K562 (cell line): ENCODE measurements at regions not wholly inside any gene's neighbourhood (a gene's known extent, or its start where the extent isn't known, plus 50 kb on each side); places are given as distances from the start of the nearest gene placed in this dataset.

ENCODE experiments used
- ATAC-seq: fragments of 200-7000 bp; cut with Tn5 transposase; 3 replicates; pipeline ENCODE4 v1.9.1; 2020; ENCODE audit warnings: moderate library complexity
- BruUV-seq: library from RNA; stranded (reverse); fragments of 400-500 nt; replicated peaks from 2 replicates; lab custom pipeline; 2021; lab: Mats Ljungman, UMichigan
- CTCF ChIA-PET: fragments of 300-600 bp; formaldehyde crosslinking; extraction: SDS; loops from one replicate; lab custom pipeline; 2021; ENCODE audit warnings: low intra/inter-chr PET ratio; lab: Yijun Ruan, JAX
- POLR2A ChIA-PET: fragments of 300-600, 350-650 bp; sonication (Branson Sonifier 250); formaldehyde crosslinking; extraction: SDS; loops from one replicate; lab custom pipeline; 2021; ENCODE audit warnings: antibody characterized with exemption, inconsistent platforms; lab: Yijun Ruan, JAX
- DNase-seq, 4 experiments: peaks; one replicate each; pipeline versions ENCODE4 v3.0.0 to v3.0.0-alpha.2; 2011 to 2018; ENCODE audit warnings: low spot score in 3 of 4, mixed read lengths in 3 of 4; ENCODE audit errors: extremely low read depth in 1 of 4
- FAIRE-seq: peaks from 2 replicates; lab custom pipeline; 2011; peaks lifted over from hg19 to GRCh38; lab: Jason Lieb, UNC
- H2AFZ ChIP-seq: 2 replicates; pipeline ENCODE4 v1.6.0; 2011; ENCODE audit warnings: low read depth, low read length, control low read depth, inconsistent platforms
- H3K27ac ChIP-seq: fragments of 200-600 bp; 3 replicates; pipeline ENCODE4 v1.8.0; 2011; ENCODE audit warnings: low read depth, mild to moderate bottlenecking, control low read depth, inconsistent platforms, low read length, moderate library complexity, mixed read lengths; ENCODE audit errors: extremely low read depth
- H3K27me3 ChIP-seq, 2 experiments: fragments of 300-600 bp in 1 of 2; 2 replicates in 1 of 2; 3 replicates in 1 of 2; pipeline versions ENCODE4 v1.6.0 to v1.8.0; 2011; ENCODE audit warnings: inconsistent platforms in 2 of 2, low read length in 2 of 2, mild to moderate bottlenecking in 1 of 2, mixed read lengths in 1 of 2, moderate library complexity in 1 of 2; ENCODE audit not compliant: control insufficient read depth in 2 of 2, insufficient read depth in 2 of 2
- H3K36me3 ChIP-seq: fragments of 300-600 bp; 3 replicates; pipeline ENCODE4 v1.8.0; 2011; ENCODE audit warnings: mild to moderate bottlenecking, low read length, inconsistent platforms; ENCODE audit not compliant: control insufficient read depth, insufficient read depth
- H3K4me1 ChIP-seq, 2 experiments: fragments of 200-600 bp in 1 of 2; replicated peaks in 1 of 2; 2 replicates in 1 of 2; 3 replicates in 1 of 2; pipeline versions ENCODE4 v1.5.1 to v1.8.0; 2011; ENCODE audit warnings: inconsistent platforms in 2 of 2, low read length in 2 of 2, mild to moderate bottlenecking in 1 of 2, mixed read lengths in 1 of 2, moderate library complexity in 1 of 2; ENCODE audit not compliant: control insufficient read depth in 2 of 2, insufficient read depth in 2 of 2
- H3K4me2 ChIP-seq: 2 replicates; pipeline ENCODE4 v1.6.1; 2011; ENCODE audit warnings: low read length, control low read depth, inconsistent platforms, mixed read lengths; ENCODE audit not compliant: insufficient read depth
- H3K4me3 ChIP-seq: fragments of 200-600 bp; sonication (generic), shearing (Covaris generic); 2 replicates; pipeline ENCODE4 v1.5.1; 2016; ENCODE audit warnings: control low read depth, inconsistent platforms
- H3K79me2 ChIP-seq: fragments of 200-600 bp; 3 replicates; pipeline ENCODE4 v1.8.0; 2011; ENCODE audit warnings: low read length, inconsistent platforms; ENCODE audit not compliant: control insufficient read depth, insufficient read depth
- H3K9ac ChIP-seq, 2 experiments: 2 replicates each; pipeline versions ENCODE4 v1.6.0 to v1.6.1; 2011; ENCODE audit warnings: low read depth in 2 of 2, low read length in 2 of 2, control low read depth in 1 of 2, inconsistent platforms in 1 of 2, mild to moderate bottlenecking in 1 of 2, mixed read lengths in 1 of 2; ENCODE audit not compliant: insufficient read depth in 1 of 2
- H3K9me1 ChIP-seq: one replicate; pipeline ENCODE4 v1.6.0; 2011; ENCODE audit warnings: inconsistent platforms, mild to moderate bottlenecking, low read length, moderate library complexity; ENCODE audit not compliant: control insufficient read depth, insufficient read depth
- H3K9me3 ChIP-seq: replicated peaks from 2 replicates; pipeline ENCODE4 v1.5.1; 2011; ENCODE audit warnings: low read depth, low read length, inconsistent platforms; ENCODE audit not compliant: control insufficient read depth, insufficient read depth
- H4K20me1 ChIP-seq: replicated peaks from 2 replicates; pipeline ENCODE4 v1.6.1; 2011; ENCODE audit warnings: low read length, inconsistent platforms, mixed read lengths; ENCODE audit not compliant: control insufficient read depth, insufficient read depth
- CREM ChIP-seq: IDR thresholded peaks from 2 replicates; pipeline ENCODE4 v1.6.1; 2014; ENCODE audit warnings: antibody characterized with exemption, low read depth
- SP2 ChIP-seq: IDR thresholded peaks from 2 replicates; pipeline ENCODE4 v1.6.1; 2011; ENCODE audit warnings: mild to moderate bottlenecking, low read depth, low read length, moderate library complexity; ENCODE audit not compliant: poor library complexity, severe bottlenecking; ENCODE audit errors: extremely low read depth
- ZFP36 ChIP-seq: fragments of 150-350 bp; IDR thresholded peaks from 2 replicates; pipeline ENCODE4 v1.6.1; 2018; ENCODE audit warnings: low read length, low read depth; ENCODE audit not compliant: partially characterized antibody
- ZNF830 ChIP-seq: fragments of 250-450 bp; sonication (Bioruptor Pico); IDR thresholded peaks from 2 replicates; pipeline ENCODE4 v1.5.0; 2021; ENCODE audit warnings: mild to moderate bottlenecking
- WGBS: fragments of 100-300 bp; shearing (Covaris generic); methylation state at CpG from one replicate; pipeline ENCODE4 v1.1.6; 2016; ENCODE audit warnings: low coverage, mixed read lengths; ENCODE audit not compliant: insufficient coverage; ENCODE audit errors: missing lambda C conversion rate; 5-methylcytosine and 5-hydroxymethylcytosine counted together
- in situ Hi-C: fragments of 300-500 bp; cut with MboI; formaldehyde crosslinking; loops from 4 replicates; pipeline ENCODE4 v1.15.0; 2018; ENCODE audit warnings: inconsistent platforms, mixed read lengths
- intact Hi-C: fragments of 100-400 bp; cut with micrococcal nuclease; formaldehyde crosslinking; loops from 2 replicates; pipeline ENCODE4 v1.14.2; 2022
- TF ChIP-seq, protein P1 (sequence below): fragments of 450-650 bp; formaldehyde crosslinking; IDR thresholded peaks from 2 replicates; pipeline ENCODE4 v1.4.0; 2022; ENCODE audit warnings: missing genetic modification characterization
- TF ChIP-seq, protein P2 (sequence below): sonication (generic); IDR thresholded peaks from 2 replicates; pipeline ENCODE4 v1.6.1; 2016

DNA sequence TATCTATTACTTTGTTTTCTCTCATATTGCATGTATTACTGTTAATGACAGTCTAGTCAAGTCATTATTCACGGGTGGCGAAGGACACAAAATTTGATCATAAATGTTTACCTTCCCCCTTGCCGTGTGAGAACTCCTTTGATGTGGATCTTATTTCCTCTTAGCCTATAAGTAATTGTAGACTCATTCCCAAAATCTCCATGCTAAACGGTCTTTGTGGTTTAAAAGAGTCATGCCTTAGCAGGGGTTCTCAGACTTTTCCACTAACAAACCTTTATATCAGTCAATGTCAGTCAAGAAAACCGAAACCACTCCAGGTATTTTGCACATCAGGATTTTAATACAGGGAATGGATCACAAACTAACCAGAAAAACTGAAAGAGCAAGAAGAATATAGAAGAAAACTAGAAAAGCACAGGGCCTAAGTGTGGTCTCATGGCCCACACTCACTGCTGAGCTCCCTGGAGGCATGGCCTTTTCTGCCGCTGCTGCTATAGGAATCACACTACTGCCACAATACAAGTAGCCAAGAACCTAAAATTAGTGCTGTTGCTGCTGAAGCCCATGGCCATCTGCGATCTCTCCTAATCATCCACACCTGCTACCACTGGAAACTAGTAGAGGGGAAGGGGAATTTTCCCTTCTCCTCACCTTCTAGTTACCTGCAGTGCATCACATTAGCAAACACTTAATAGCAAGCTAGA is 186.0 kb upstream of the POU3F2 start:
- FAIRE-seq = no peak
- in situ Hi-C loops (no loop called here), intact Hi-C loops (no loop called here)
- no peak overlapping the region for H3K9ac ChIP-seq
- no peaks in the 10 kb centered on the region for H3K79me2 ChIP-seq
- ChIA-PET POLR2A (no interaction called here), CTCF (no interaction called here)
- no peaks in the 10 kb centered on the region for H3K4me1 ChIP-seq
- TF ChIP-seq SP2 (no peak), CREM (no peak)
- TF ChIP-seq, protein P1, sequence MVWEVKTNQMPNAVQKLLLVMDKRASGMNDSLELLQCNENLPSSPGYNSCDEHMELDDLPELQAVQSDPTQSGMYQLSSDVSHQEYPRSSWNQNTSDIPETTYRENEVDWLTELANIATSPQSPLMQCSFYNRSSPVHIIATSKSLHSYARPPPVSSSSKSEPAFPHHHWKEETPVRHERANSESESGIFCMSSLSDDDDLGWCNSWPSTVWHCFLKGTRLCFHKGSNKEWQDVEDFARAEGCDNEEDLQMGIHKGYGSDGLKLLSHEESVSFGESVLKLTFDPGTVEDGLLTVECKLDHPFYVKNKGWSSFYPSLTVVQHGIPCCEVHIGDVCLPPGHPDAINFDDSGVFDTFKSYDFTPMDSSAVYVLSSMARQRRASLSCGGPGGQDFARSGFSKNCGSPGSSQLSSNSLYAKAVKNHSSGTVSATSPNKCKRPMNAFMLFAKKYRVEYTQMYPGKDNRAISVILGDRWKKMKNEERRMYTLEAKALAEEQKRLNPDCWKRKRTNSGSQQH (CRISPR knock-in tag) = no peak
- no peak overlapping the region for H3K4me2 ChIP-seq
- no peaks in the 10 kb centered on the region for H3K9me1 ChIP-seq
- H2AFZ ChIP-seq = no peak overlapping the region
- H3K27me3 ChIP-seq = no peaks in the 10 kb centered on the region
- 0% methylated on average over 7 of the region's 7 CpGs for WGBS
- no peaks in the 10 kb centered on the region for H3K36me3 ChIP-seq
- no TSS peak for BruUV-seq
- no peak for DNase-seq
- H3K27ac ChIP-seq = no peak overlapping the region
- ATAC-seq = no peak
- no peaks in the 10 kb centered on the region for H4K20me1 ChIP-seq
- no peaks in the 10 kb centered on the region for H3K9me3 ChIP-seq
- no peak overlapping the region for H3K4me3 ChIP-seq

DNA sequence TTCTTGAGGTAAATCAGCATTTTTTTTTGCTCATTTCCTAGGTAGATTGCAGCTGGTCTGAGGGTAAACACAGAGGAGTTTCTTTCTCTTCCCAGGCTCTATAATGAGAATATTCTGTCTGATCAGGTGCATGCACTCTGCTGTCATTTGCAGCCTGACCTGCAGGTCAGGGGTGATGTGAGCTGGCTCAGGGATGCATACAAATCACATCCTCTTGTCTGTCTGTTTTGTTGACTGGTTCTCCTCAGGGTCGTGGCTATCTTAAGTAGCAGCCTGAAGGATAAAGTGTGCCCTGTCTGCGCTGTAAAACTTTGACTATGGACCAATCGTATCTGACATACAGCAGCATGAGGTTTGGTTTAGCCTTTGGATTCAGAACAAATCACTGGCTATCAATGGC is 183.4 kb upstream of the POU3F2 start:
- H3K9ac ChIP-seq = no peak overlapping the region
- intact Hi-C loops (no loop called here), in situ Hi-C loops (no loop called here)
- ATAC-seq (no peak), DNase-seq (no peak), FAIRE-seq (no peak)
- H3K9me1 ChIP-seq = no peaks in the 10 kb centered on the region
- BruUV-seq = no TSS peak
- WGBS = 0% methylated on average over 3 of the region's 3 CpGs
- no peaks in the 10 kb centered on the region for H4K20me1 ChIP-seq
- H3K9me3 ChIP-seq = no peaks in the 10 kb centered on the region
- no peaks in the 10 kb centered on the region for H3K79me2 ChIP-seq
- H3K4me2 ChIP-seq = no peak overlapping the region
- H3K27ac ChIP-seq = no peak overlapping the region
- no peaks in the 10 kb centered on the region for H3K27me3 ChIP-seq
- H2AFZ ChIP-seq = no peak overlapping the region
- H3K4me3 ChIP-seq = no peak overlapping the region
- ChIA-PET CTCF (no interaction called here), POLR2A (no interaction called here)
- H3K4me1 ChIP-seq = no peaks in the 10 kb centered on the region
- no peaks in the 10 kb centered on the region for H3K36me3 ChIP-seq
- TF ChIP-seq, protein P2, sequence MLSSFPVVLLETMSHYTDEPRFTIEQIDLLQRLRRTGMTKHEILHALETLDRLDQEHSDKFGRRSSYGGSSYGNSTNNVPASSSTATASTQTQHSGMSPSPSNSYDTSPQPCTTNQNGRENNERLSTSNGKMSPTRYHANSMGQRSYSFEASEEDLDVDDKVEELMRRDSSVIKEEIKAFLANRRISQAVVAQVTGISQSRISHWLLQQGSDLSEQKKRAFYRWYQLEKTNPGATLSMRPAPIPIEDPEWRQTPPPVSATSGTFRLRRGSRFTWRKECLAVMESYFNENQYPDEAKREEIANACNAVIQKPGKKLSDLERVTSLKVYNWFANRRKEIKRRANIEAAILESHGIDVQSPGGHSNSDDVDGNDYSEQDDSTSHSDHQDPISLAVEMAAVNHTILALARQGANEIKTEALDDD = no peak
- no peak for TF ChIP-seq ZNF830 (CRISPR knock-in tag)
- no peak for TF ChIP-seq ZFP36
